ENCODE measurements at regions not wholly inside any gene's neighbourhood (a gene's known extent, or its start where the extent isn't known, plus 50 kb on each side); places are given as distances from the start of the nearest gene placed in this dataset.
"Not testable (repeated sequence)": the region's sequence is repeated elsewhere in the genome, so short reads cannot be mapped to it uniquely, and the experiment has no call there.

- H3K27me3 ChIP-seq (replicated peaks); H3K4me3 ChIP-seq (ENCODE audit: low read depth, low read length); H3K36me3 ChIP-seq (replicated peaks); DNase-seq; in situ Hi-C loops (cut with HindIII; ENCODE audit: low pct_ligation_motif_present, low sequenced_read_pairs); H3K27ac ChIP-seq: not testable (repeated sequence)
These were observed 382.6 kb upstream of the TGIF2LX start for GRCh38 chrX:89539150-89539549.

- H3K27ac ChIP-seq; H3K27me3 ChIP-seq (replicated peaks); H3K4me3 ChIP-seq (ENCODE audit: low read depth, low read length); H3K36me3 ChIP-seq (replicated peaks); in situ Hi-C loops (cut with HindIII; ENCODE audit: low pct_ligation_motif_present, low sequenced_read_pairs); DNase-seq: not testable (repeated sequence)
These were observed 364.6 kb upstream of the TGIF2LX start for GRCh38 chrX:89557146-89557545.

GRCh38 chrX:89562079-89562478 lies 359.6 kb upstream of the TGIF2LX start:
- H3K36me3 ChIP-seq (replicated peaks); in situ Hi-C loops (cut with HindIII; ENCODE audit: low pct_ligation_motif_present, low sequenced_read_pairs); H3K27ac ChIP-seq; DNase-seq; H3K27me3 ChIP-seq (replicated peaks); H3K4me3 ChIP-seq (ENCODE audit: low read depth, low read length): not testable (repeated sequence)

DNA sequence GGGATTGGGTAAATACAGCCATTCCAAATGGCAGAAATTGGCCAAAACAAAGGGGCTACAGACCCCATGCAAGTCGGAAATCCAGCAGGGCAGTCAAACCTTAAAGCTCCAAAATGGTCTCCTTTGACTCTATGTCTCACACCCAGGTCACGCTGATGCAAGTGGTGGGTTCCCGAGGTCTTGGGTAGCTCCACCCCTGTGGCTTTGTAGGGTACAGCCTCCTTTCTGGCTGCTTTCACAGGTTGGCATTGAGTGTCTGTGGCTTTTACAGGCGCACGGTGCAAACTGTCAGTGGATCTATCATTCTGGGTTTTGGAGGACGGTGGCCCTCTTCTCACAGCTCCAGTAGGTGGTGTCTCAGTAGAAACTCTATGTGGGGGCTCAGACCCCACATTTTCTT lies 358.6 kb upstream of the TGIF2LX start:
- in situ Hi-C loops (cut with HindIII; ENCODE audit: low pct_ligation_motif_present, low sequenced_read_pairs); H3K36me3 ChIP-seq (replicated peaks); DNase-seq: not testable (repeated sequence)

GRCh38 chrX:89567787-89568186 lies 353.9 kb upstream of the TGIF2LX start:
- H3K27me3 ChIP-seq (replicated peaks); in situ Hi-C loops (cut with HindIII; ENCODE audit: low pct_ligation_motif_present, low sequenced_read_pairs); H3K4me3 ChIP-seq (ENCODE audit: low read depth, low read length); H3K36me3 ChIP-seq (replicated peaks); DNase-seq; H3K27ac ChIP-seq: not testable (repeated sequence)

More for the DNA sequence above, 358.6 kb upstream of the TGIF2LX start:
- H3K27ac ChIP-seq; H3K4me3 ChIP-seq (ENCODE audit: low read depth, low read length); H3K27me3 ChIP-seq (replicated peaks): not testable (repeated sequence)

DNA sequence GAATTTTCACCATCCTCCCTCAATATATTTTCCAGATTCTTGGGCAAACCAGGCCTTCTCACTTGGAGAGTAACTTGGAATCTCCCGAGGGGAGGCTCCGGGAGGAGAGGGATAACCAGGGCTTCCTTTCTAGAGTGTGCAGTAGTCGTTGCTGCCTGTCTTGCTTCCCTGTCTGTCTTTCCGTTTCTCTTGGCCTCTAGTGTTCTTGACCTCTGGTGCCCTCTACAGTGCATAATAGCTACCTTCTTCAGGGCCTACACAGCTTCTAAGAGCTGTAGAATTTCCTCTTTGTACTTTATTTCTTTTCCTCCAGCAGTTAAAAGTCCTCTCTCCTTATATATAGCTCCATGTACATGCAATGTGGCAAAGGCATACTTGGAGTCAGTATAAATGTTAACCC lies 339.8 kb upstream of the TGIF2LX start:
- DNase-seq; H3K4me3 ChIP-seq (ENCODE audit: low read depth, low read length); H3K27me3 ChIP-seq (replicated peaks); in situ Hi-C loops (cut with HindIII; ENCODE audit: low pct_ligation_motif_present, low sequenced_read_pairs); H3K36me3 ChIP-seq (replicated peaks); H3K27ac ChIP-seq: not testable (repeated sequence)

- H3K27ac ChIP-seq; in situ Hi-C loops (cut with HindIII; ENCODE audit: low pct_ligation_motif_present, low sequenced_read_pairs); H3K4me3 ChIP-seq (ENCODE audit: low read depth, low read length); H3K27me3 ChIP-seq (replicated peaks); DNase-seq; H3K36me3 ChIP-seq (replicated peaks): not testable (repeated sequence)
These were observed 289.9 kb upstream of the TGIF2LX start for GRCh38 chrX:89631858-89632257.

GRCh38 chrX:89635887-89636286 lies 285.8 kb upstream of the TGIF2LX start:
- H3K27me3 ChIP-seq (replicated peaks); in situ Hi-C loops (cut with HindIII; ENCODE audit: low pct_ligation_motif_present, low sequenced_read_pairs); H3K36me3 ChIP-seq (replicated peaks); H3K4me3 ChIP-seq (ENCODE audit: low read depth, low read length); DNase-seq; H3K27ac ChIP-seq: not testable (repeated sequence)

- DNase-seq; H3K27me3 ChIP-seq (replicated peaks); H3K36me3 ChIP-seq (replicated peaks); H3K4me3 ChIP-seq (ENCODE audit: low read depth, low read length); in situ Hi-C loops (cut with HindIII; ENCODE audit: low pct_ligation_motif_present, low sequenced_read_pairs); H3K27ac ChIP-seq: not testable (repeated sequence)
These were observed 263.0 kb upstream of the TGIF2LX start for GRCh38 chrX:89658662-89659061.

- H3K4me3 ChIP-seq (ENCODE audit: low read depth, low read length); H3K27me3 ChIP-seq (replicated peaks); in situ Hi-C loops (cut with HindIII; ENCODE audit: low pct_ligation_motif_present, low sequenced_read_pairs); H3K27ac ChIP-seq; DNase-seq; H3K36me3 ChIP-seq (replicated peaks): not testable (repeated sequence)
These were observed 215.2 kb upstream of the TGIF2LX start for GRCh38 chrX:89706481-89706880.

GRCh38 chrX:89707363-89707927 lies 214.3 kb upstream of the TGIF2LX start:
- H3K4me3 ChIP-seq (ENCODE audit: low read depth, low read length); DNase-seq; H3K27me3 ChIP-seq (replicated peaks); in situ Hi-C loops (cut with HindIII; ENCODE audit: low pct_ligation_motif_present, low sequenced_read_pairs); H3K27ac ChIP-seq; H3K36me3 ChIP-seq (replicated peaks): not testable (repeated sequence)

- in situ Hi-C loops (cut with HindIII; ENCODE audit: low pct_ligation_motif_present, low sequenced_read_pairs); H3K27ac ChIP-seq; H3K36me3 ChIP-seq (replicated peaks); H3K27me3 ChIP-seq (replicated peaks); H3K4me3 ChIP-seq (ENCODE audit: low read depth, low read length); DNase-seq: not testable (repeated sequence)
These were observed 187.3 kb upstream of the TGIF2LX start for GRCh38 chrX:89734367-89734766.

GRCh38 chrX:89756466-89756865 lies 165.2 kb upstream of the TGIF2LX start:
- H3K4me3 ChIP-seq (ENCODE audit: low read depth, low read length); DNase-seq: not testable (repeated sequence)

More at GRCh38 chrX:89756466-89756865, 165.2 kb upstream of the TGIF2LX start:
- H3K27ac ChIP-seq; H3K27me3 ChIP-seq (replicated peaks); in situ Hi-C loops (cut with HindIII; ENCODE audit: low pct_ligation_motif_present, low sequenced_read_pairs); H3K36me3 ChIP-seq (replicated peaks): not testable (repeated sequence)
